H1 (cell line): ENCODE measurements at regions not wholly inside any gene's neighbourhood (a gene's known extent, or its start where the extent isn't known, plus 50 kb on each side); places are given as distances from the start of the nearest gene placed in this dataset.

Experiments used
- CTCF ChIA-PET: fragments of 300-600 bp; sonication (Branson Sonifier 250); formaldehyde crosslinking; loops from one replicate; lab custom pipeline; 2021; ENCODE audit not compliant: partially characterized antibody; lab: Charles Lee
- POLR2A ChIA-PET: fragments of 300-600 bp; sonication (Branson Sonifier 250); formaldehyde crosslinking; loops from one replicate; lab custom pipeline; 2021; ENCODE audit warnings: inconsistent platforms; ENCODE audit not compliant: partially characterized antibody; lab: Charles Lee
- DNase-seq, 2 experiments: peaks; one replicate each; pipeline versions ENCODE4 v3.0.0 to v3.0.0-alpha.2; 2010 to 2022; ENCODE audit warnings: low spot score in 2 of 2, low read depth in 1 of 2, mixed read lengths in 1 of 2
- FAIRE-seq: peaks from 2 replicates; lab custom pipeline; 2011; peaks lifted over from hg19 to GRCh38; lab: Jason Lieb, UNC
- H2AFZ ChIP-seq: 2 replicates; pipeline ENCODE4 v1.8.1; 2012; ENCODE audit warnings: low read length, inconsistent platforms
- H2AK5ac ChIP-seq: 2 replicates; pipeline ENCODE4 v1.6.1; 2013; ENCODE audit warnings: low read depth, low read length
- H2BK120ac ChIP-seq: replicated peaks from 2 replicates; pipeline ENCODE3; 2013; ENCODE audit warnings: low read depth, low read length, inconsistent platforms
- H2BK12ac ChIP-seq: 2 replicates; pipeline ENCODE4 v1.6.1; 2013; ENCODE audit warnings: low read depth, low read length
- H2BK15ac ChIP-seq: 2 replicates; pipeline ENCODE4 v1.6.1; 2013; ENCODE audit warnings: low read length
- H2BK20ac ChIP-seq: 2 replicates; pipeline ENCODE4 v1.6.1; 2013; ENCODE audit warnings: low read length
- H2BK5ac ChIP-seq: 2 replicates; pipeline ENCODE4 v1.6.1; 2013; ENCODE audit warnings: low read depth, low read length
- H3K14ac ChIP-seq: 2 replicates; pipeline ENCODE4 v1.6.1; 2013; ENCODE audit warnings: inconsistent platforms; ENCODE audit not compliant: insufficient read length
- H3K18ac ChIP-seq: 2 replicates; pipeline ENCODE4 v1.6.1; 2013; ENCODE audit warnings: low read length; ENCODE audit errors: extremely low read depth
- H3K23ac ChIP-seq: 2 replicates; pipeline ENCODE4 v1.6.1; 2013; ENCODE audit warnings: inconsistent platforms; ENCODE audit not compliant: insufficient read length
- H3K23me2 ChIP-seq: 2 replicates; pipeline ENCODE4 v1.6.1; 2013; ENCODE audit warnings: low read depth, low read length
- H3K27ac ChIP-seq: 2 replicates; pipeline ENCODE4 v1.6.1; 2011; ENCODE audit warnings: low read depth, low read length, inconsistent platforms
- H3K27me3 ChIP-seq, 4 experiments: replicated peaks in 1 of 4; 1 replicate in 1 of 4; 2 replicates in 3 of 4; pipeline versions ENCODE4 v1.6.1 to v1.8.1; 2011 to 2013; ENCODE audit warnings: low read length in 3 of 4, mild to moderate bottlenecking in 3 of 4, inconsistent platforms in 2 of 4, mixed read lengths in 2 of 4, moderate library complexity in 1 of 4; ENCODE audit not compliant: control insufficient read depth in 3 of 4, insufficient read depth in 3 of 4; ENCODE audit errors: extremely low read depth in 1 of 4
- H3K36me3 ChIP-seq, 4 experiments: 2 replicates each; pipeline versions ENCODE4 v1.6.1 to v1.8.1; 2011 to 2013; ENCODE audit warnings: mild to moderate bottlenecking in 4 of 4, low read length in 3 of 4, moderate library complexity in 2 of 4, control low read depth in 1 of 4, inconsistent platforms in 1 of 4; ENCODE audit not compliant: insufficient read depth in 4 of 4, control insufficient read depth in 2 of 4
- H3K4ac ChIP-seq: replicated peaks from 2 replicates; pipeline ENCODE3; 2013; ENCODE audit warnings: low read length, low read depth, mixed read lengths, inconsistent platforms; ENCODE audit not compliant: insufficient read length
- H3K4me1 ChIP-seq, 4 experiments: replicated peaks in 1 of 4; 1 replicate in 1 of 4; 2 replicates in 3 of 4; pipeline versions ENCODE4 v1.6.1 to v1.8.1; 2011 to 2013; ENCODE audit warnings: low read length in 3 of 4, inconsistent platforms in 2 of 4, mixed read lengths in 1 of 4; ENCODE audit not compliant: insufficient read depth in 4 of 4, control insufficient read depth in 3 of 4
- H3K4me2 ChIP-seq, 2 experiments: 2 replicates each; pipeline versions ENCODE4 v1.6.1 to v1.8.1; 2011 to 2013; ENCODE audit warnings: low read depth in 2 of 2, low read length in 2 of 2, control low read depth in 1 of 2, inconsistent platforms in 1 of 2, mild to moderate bottlenecking in 1 of 2; ENCODE audit not compliant: insufficient read depth in 1 of 2
- H3K4me3 ChIP-seq, 4 experiments: fragments of 200-600, 300-600 bp in 1 of 4; sonication (generic), shearing (Covaris generic), sonication (Bioruptor Twin) in 1 of 4; 2 replicates each; pipeline versions ENCODE4 v1.5.1 to v1.8.1; 2011 to 2016; ENCODE audit warnings: low read length in 4 of 4, low read depth in 3 of 4, control low read depth in 2 of 4, inconsistent platforms in 2 of 4, mild to moderate bottlenecking in 2 of 4, mixed read lengths in 1 of 4, moderate library complexity in 1 of 4; ENCODE audit not compliant: insufficient read depth in 2 of 4; ENCODE audit errors: extremely low read depth in 1 of 4
- H3K56ac ChIP-seq: replicated peaks from 2 replicates; pipeline ENCODE3; 2013; ENCODE audit warnings: low read depth, mild to moderate bottlenecking, mixed read lengths, low read length, inconsistent platforms; ENCODE audit not compliant: insufficient read length
- H3K79me1 ChIP-seq: 2 replicates; pipeline ENCODE4 v1.6.1; 2013; ENCODE audit warnings: low read depth, low read length, control low read depth
- H3K79me2 ChIP-seq, 2 experiments: 2 replicates each; pipeline versions ENCODE4 v1.6.1 to v1.8.1; 2012 to 2013; ENCODE audit warnings: low read length in 2 of 2, mild to moderate bottlenecking in 2 of 2, inconsistent platforms in 1 of 2; ENCODE audit not compliant: insufficient read depth in 2 of 2, control insufficient read depth in 1 of 2
- H3K9ac ChIP-seq, 4 experiments: replicated peaks in 1 of 4; 1 replicate in 1 of 4; 2 replicates in 3 of 4; pipeline versions ENCODE4 v1.6.1 to v1.8.1; 2011 to 2013; ENCODE audit warnings: low read depth in 3 of 4, low read length in 3 of 4, control low read depth in 2 of 4, mild to moderate bottlenecking in 2 of 4, moderate library complexity in 2 of 4, inconsistent platforms in 1 of 4; ENCODE audit errors: extremely low read depth in 1 of 4
- H3K9me3 ChIP-seq, 2 experiments: 2 replicates each; pipeline versions ENCODE4 v1.6.1 to v1.8.1; 2012 to 2013; ENCODE audit warnings: mild to moderate bottlenecking in 2 of 2, moderate library complexity in 2 of 2, control low read depth in 1 of 2, inconsistent platforms in 1 of 2, low read depth in 1 of 2, low read length in 1 of 2, mixed read lengths in 1 of 2; ENCODE audit not compliant: insufficient read depth in 2 of 2
- H4K20me1 ChIP-seq, 2 experiments: replicated peaks in 1 of 2; 2 replicates each; pipeline versions ENCODE3 to v1.8.1; 2011 to 2013; ENCODE audit warnings: inconsistent platforms in 2 of 2, low read length in 2 of 2, mild to moderate bottlenecking in 1 of 2; ENCODE audit not compliant: insufficient read depth in 2 of 2, control insufficient read depth in 1 of 2
- H4K5ac ChIP-seq: 2 replicates; pipeline ENCODE4 v1.6.1; 2013; ENCODE audit warnings: low read length, low read depth, mixed read lengths, inconsistent platforms; ENCODE audit not compliant: insufficient read length
- H4K8ac ChIP-seq: 2 replicates; pipeline ENCODE4 v1.8.0; 2013; ENCODE audit warnings: mild to moderate bottlenecking, moderate library complexity, low read length, inconsistent platforms; ENCODE audit not compliant: insufficient read depth; ENCODE audit errors: extremely low read depth
- H4K91ac ChIP-seq: replicated peaks from 2 replicates; pipeline ENCODE3; 2013; ENCODE audit warnings: low read length, mixed read lengths, inconsistent platforms; ENCODE audit not compliant: insufficient read length
- ATF3 ChIP-seq: IDR thresholded peaks from 2 replicates; pipeline ENCODE4 v1.6.1; 2011; ENCODE audit warnings: low read depth, mild to moderate bottlenecking, low read length; ENCODE audit not compliant: insufficient read depth
- BACH1 ChIP-seq: IDR thresholded peaks from 2 replicates; pipeline ENCODE4 v1.6.1; 2012; ENCODE audit warnings: low read length, improper control_type of control experiment
- KDM4A ChIP-seq: IDR thresholded peaks from one replicate; pipeline ENCODE4 v1.7.1; 2012; ENCODE audit warnings: low read depth, mild to moderate bottlenecking, moderate library complexity, low read length, inconsistent platforms; ENCODE audit not compliant: severe bottlenecking
- KDM5A ChIP-seq: fragments of 200-600 bp; IDR thresholded peaks from 2 replicates; pipeline ENCODE4 v1.7.1; 2012; ENCODE audit warnings: mild to moderate bottlenecking, low read length, inconsistent platforms, mixed read lengths
- NRF1 ChIP-seq: IDR thresholded peaks from 2 replicates; pipeline ENCODE4 v1.6.1; 2011; ENCODE audit warnings: mild to moderate bottlenecking, low read depth, low read length, improper control_type of control experiment
- POLR2A ChIP-seq, 2 experiments: IDR thresholded peaks; 1 replicate in 1 of 2; 2 replicates in 1 of 2; pipeline ENCODE4 v1.6.1; 2011; ENCODE audit warnings: low read depth in 2 of 2, low read length in 2 of 2, mild to moderate bottlenecking in 2 of 2; ENCODE audit errors: control extremely low read depth in 1 of 2
- WGBS, 2 experiments: shearing (Covaris generic) in 1 of 2; methylation state at CpG; one replicate each; pipeline versions ENCODE4 v1.1.6 to v1.1.7; 2013 to 2015; ENCODE audit warnings: low lambda C conversion rate in 2 of 2, mixed read lengths in 2 of 2, inconsistent platforms in 1 of 2, low coverage in 1 of 2, missing lambda C conversion rate in 1 of 2; ENCODE audit not compliant: insufficient replicate concordance in 2 of 2, insufficient coverage in 1 of 2, insufficient read length in 1 of 2; ENCODE audit errors: extremely low coverage in 1 of 2, missing lambda C conversion rate in 1 of 2; 5-methylcytosine and 5-hydroxymethylcytosine counted together

- Histone ChIP-seq H4K8ac (no peak overlapping the region), H4K5ac (no peak overlapping the region), H2BK120ac (no peak overlapping the region), H3K9me3 (no peaks in the 10 kb centered on the region), H3K9ac (no peak overlapping the region), H2AK5ac (peak overlapping the region; percentile 71; the same call in 1 of the 2 replicates), H3K4ac (no peak overlapping the region), H2AFZ (no peak overlapping the region), H3K79me1 (no peaks in the 10 kb centered on the region), H2BK20ac (no peak overlapping the region), H3K4me1 (no peaks in the 10 kb centered on the region), H3K4me3 (no peak overlapping the region), H4K91ac (no peak overlapping the region), H3K27ac (no peak overlapping the region), H2BK12ac (no peak overlapping the region), H3K27me3 (no peaks in the 10 kb centered on the region), H3K4me2 (no peak overlapping the region), H2BK15ac (no peak overlapping the region), H2BK5ac (no peak overlapping the region), H3K36me3 (no peaks in the 10 kb centered on the region), H3K23me2 (peaks cover 7% of the 10 kb centered on the region; the same call in 1 of the 2 replicates), H3K18ac (no peak overlapping the region), H3K79me2 (no peaks in the 10 kb centered on the region), H3K56ac (no peak overlapping the region), H4K20me1 (peaks cover 0 to 5% of the 10 kb centered on the region in 2 experiments), H3K23ac (no peak overlapping the region), H3K14ac (no peak overlapping the region)
- DNase-seq (no peak), FAIRE-seq (no peak)
- 88 to 100% methylated on average over 1 to 6 of the region's 6 CpGs for WGBS, 2 experiments
- ChIA-PET POLR2A (no interaction called here), CTCF (no interaction called here)
- TF ChIP-seq KDM5A (no peak), KDM4A (no peak), BACH1 (no peak), ATF3 (no peak), NRF1 (no peak), POLR2A (IDR thresholded peaks at IDR 0.05; ENCODE audit: control extremely low read depth in 1 of 2, low read depth in 2 of 2, low read length in 2 of 2) (no peak)
Measured at GRCh38 chr22:49073873-49074417, 753.7 kb downstream of the BRD1 start.
